ENCODE measurements at regions not wholly inside any gene's neighbourhood (a gene's known extent, or its start where the extent isn't known, plus 50 kb on each side); places are given as distances from the start of the nearest gene placed in this dataset.

DNA sequence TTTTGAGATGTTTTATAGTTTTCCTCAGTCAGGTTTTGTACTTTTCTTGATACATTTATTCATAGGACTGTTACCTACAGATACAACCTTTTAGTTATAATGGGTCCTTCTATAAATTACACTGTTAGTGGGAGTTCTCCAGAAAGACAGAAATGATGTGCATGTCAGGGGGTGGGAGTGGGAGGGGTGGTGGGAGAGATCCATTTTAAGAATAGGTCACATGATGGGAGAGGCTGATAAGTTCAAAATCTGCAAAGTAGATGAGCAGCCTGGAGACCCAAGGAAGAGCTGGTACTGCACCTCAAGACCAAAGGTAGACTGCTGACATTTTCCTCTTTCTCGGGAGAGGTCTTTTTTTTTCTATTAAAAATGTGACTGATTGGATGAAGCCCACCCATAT lies 408.0 kb upstream of the GJE1 start:
- no peak for DNase-seq (ENCODE audit: low spot score)
- Histone ChIP-seq H3K27ac (no peak overlapping the region), H3K4me3 (no peak overlapping the region)
- TF ChIP-seq, protein P1, sequence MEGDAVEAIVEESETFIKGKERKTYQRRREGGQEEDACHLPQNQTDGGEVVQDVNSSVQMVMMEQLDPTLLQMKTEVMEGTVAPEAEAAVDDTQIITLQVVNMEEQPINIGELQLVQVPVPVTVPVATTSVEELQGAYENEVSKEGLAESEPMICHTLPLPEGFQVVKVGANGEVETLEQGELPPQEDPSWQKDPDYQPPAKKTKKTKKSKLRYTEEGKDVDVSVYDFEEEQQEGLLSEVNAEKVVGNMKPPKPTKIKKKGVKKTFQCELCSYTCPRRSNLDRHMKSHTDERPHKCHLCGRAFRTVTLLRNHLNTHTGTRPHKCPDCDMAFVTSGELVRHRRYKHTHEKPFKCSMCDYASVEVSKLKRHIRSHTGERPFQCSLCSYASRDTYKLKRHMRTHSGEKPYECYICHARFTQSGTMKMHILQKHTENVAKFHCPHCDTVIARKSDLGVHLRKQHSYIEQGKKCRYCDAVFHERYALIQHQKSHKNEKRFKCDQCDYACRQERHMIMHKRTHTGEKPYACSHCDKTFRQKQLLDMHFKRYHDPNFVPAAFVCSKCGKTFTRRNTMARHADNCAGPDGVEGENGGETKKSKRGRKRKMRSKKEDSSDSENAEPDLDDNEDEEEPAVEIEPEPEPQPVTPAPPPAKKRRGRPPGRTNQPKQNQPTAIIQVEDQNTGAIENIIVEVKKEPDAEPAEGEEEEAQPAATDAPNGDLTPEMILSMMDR (IDR thresholded peaks at IDR 0.05) = no peak

DNA sequence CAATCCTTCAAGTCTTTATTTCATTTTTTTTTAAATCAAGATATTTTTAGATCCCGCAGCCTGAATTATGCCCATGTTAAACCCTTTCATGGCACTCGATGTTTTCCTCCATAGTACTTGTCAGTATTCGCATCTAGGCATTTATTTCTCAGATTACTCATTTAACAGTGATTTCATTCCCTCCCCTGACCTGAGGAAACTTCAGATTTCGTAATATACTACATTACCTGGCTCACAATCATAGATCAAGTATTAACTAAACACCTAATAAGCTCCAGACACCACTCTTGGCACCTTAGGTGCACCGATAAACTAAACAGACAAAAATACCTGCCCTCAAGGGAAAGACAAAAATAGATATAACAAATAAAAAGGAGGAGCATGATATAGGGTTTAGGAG lies 413.2 kb upstream of the GJE1 start:
- no peak for DNase-seq (ENCODE audit: low spot score)
- H3K27ac ChIP-seq = no peak overlapping the region
- TF ChIP-seq, protein P1 (IDR thresholded peaks at IDR 0.05) = no peak
- H3K4me3 ChIP-seq = no peak overlapping the region

DNA sequence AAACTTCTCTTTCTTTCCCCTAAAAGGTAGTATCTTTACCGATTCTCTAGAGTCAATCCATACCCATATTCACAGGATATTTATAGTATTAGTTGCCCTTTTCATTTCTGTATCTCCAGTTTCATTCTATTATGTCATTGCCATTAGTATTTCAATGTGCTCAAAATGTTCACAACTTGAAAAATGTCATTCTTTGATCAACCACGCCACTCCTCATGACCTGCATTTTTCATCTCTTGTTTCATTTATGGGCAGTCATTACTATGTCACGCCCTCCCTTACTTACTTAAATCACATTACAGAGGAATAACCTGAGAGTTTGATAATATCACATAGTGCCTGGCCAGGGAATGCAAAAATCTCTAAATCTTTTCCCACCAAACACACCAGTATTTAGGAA lies 427.3 kb upstream of the GJE1 start:
- TF ChIP-seq, protein P1 (IDR thresholded peaks at IDR 0.05) = no peak
- DNase-seq (ENCODE audit: low spot score) = no peak
- H3K4me3 ChIP-seq = no peak overlapping the region
- H3K27ac ChIP-seq = no peak overlapping the region

DNA sequence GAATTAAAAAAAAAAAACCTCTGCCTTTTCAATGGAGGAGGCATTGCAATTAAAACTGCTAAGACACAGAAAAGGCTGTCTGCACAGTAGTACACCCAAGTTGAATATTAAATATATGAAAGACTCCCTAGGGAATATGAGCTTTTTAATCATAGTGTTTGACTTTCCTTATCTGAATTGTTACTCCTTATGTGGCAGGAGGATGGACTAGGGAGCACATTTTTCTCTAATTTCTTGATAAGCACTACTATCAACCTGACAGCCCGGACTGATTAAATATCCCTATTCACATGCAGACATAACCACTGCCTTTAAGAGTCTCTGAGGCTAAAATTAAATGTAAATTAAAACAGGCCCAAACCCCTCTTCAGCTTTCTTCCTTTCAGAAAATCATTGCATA lies 428.6 kb upstream of the GJE1 start:
- no peak overlapping the region for H3K27ac ChIP-seq
- TF ChIP-seq, protein P1 (IDR thresholded peaks at IDR 0.05) = no peak
- H3K4me3 ChIP-seq = no peak overlapping the region
- no peak for DNase-seq (ENCODE audit: low spot score)

DNA sequence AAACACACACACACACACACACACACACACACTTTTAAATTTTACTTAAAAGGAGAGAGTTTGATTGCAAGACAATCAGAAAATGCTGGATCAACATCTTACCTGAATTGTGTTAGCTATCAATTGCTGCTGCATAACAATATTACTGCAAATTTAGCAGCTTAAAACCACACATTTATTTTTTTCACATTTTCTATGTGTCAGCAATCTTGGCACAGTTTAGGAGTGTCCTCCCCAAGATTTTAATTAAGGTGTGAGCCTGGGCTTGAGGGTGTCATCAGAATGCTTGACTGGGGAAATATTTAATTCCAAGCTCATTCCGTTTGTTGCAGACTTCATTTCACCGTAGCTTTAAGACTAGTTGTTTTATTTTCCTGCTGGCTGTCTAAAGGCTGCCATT lies 431.0 kb upstream of the GJE1 start:
- no peak overlapping the region for H3K4me3 ChIP-seq
- TF ChIP-seq, protein P1 (IDR thresholded peaks at IDR 0.05) = no peak
- no peak overlapping the region for H3K27ac ChIP-seq
- DNase-seq (ENCODE audit: low spot score) = no peak

DNA sequence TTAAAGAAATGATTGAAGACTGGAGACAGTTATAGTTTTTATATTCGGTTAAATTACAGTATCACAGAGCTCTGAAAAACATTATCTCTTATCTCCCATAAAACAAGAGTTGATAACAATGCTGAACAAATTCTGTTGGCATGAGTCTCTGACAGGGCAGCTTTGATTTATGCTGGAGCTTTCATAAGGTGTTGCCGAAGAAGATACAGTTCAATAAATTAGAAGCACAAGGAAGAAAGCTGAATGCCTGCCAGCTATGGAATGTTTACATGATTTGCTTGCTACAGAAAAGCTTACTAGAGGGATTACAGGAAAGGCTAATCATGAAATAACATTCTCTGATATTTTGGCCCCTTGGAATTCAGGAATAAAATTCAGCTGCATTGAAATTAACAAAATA lies 431.9 kb upstream of the GJE1 start:
- Histone ChIP-seq H3K27ac (no peak overlapping the region), H3K4me3 (no peak overlapping the region)
- TF ChIP-seq, protein P1 (IDR thresholded peaks at IDR 0.05) = no peak
- DNase-seq (ENCODE audit: low spot score) = no peak

DNA sequence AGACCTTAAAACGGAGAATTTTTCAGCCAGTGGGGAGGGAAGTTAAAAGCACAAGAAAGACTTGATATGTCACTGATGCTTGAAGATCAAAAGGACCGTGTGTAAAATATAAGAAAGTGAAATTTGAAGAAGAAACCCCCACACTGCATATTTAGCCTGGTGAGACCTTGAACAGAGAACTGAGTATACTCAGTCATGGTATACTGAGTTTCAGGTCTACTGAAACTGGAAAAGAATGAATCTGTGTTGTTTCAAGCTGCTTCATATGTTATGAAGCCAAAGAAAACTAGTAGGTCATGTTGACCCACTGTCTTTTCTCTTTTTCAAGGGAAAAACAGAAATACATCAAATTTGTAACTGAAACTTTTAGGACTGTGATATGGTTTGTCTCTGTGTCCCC lies 443.8 kb upstream of the GJE1 start:
- TF ChIP-seq, protein P1 (IDR thresholded peaks at IDR 0.05) = no peak
- no peak overlapping the region for H3K27ac ChIP-seq
- no peak for DNase-seq (ENCODE audit: low spot score)
- no peak overlapping the region for H3K4me3 ChIP-seq

Measured in coronary artery (tissue), 2 donors.